ENCODE measurements at regions not wholly inside any gene's neighbourhood (a gene's known extent, or its start where the extent isn't known, plus 50 kb on each side); places are given as distances from the start of the nearest gene placed in this dataset.

DNA sequence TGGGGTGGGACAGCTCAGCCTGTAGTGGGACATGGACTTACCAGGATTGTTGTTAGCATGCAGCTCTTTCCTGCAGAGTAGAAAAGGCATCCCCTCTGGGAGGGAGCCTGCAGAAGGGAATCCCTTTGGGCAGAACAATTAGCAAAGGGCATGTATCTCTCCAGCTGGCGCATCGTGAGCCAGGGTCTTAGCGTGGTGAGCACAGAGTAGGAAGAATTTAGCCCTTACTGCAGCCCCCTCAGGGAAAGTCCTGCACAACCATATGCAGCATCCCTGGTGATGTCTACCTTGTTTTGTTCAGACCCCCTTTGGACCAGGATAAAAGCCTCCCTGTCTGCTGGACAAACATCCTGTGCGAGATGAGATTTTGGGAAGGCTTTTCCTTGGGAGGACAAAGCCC is 292.1 kb downstream of the SLC4A3 start:
- Histone ChIP-seq H3K9me3 (replicated peaks) (no peaks in the 10 kb centered on the region), H3K4me1 (no peaks in the 10 kb centered on the region), H3K27ac (replicated peaks) (no peak overlapping the region), H3K36me3 (no peaks in the 10 kb centered on the region), H3K27me3 (ENCODE audit: low read depth) (no peaks in the 10 kb centered on the region), H3K4me3 (no peak overlapping the region)
- intact Hi-C loops (cut with micrococcal nuclease): no loop called here
- no peak for DNase-seq
- TF ChIP-seq CTCF (IDR thresholded peaks at IDR 0.05; ENCODE audit: borderline replicate concordance): no peak

GRCh38 chr2:219929835-219930234 is 302.4 kb downstream of the SLC4A3 start:
- H3K4me3 ChIP-seq: no peak overlapping the region
- intact Hi-C loops (cut with micrococcal nuclease): no loop called here
- no peaks in the 10 kb centered on the region for H3K36me3 ChIP-seq
- TF ChIP-seq CTCF (IDR thresholded peaks at IDR 0.05; ENCODE audit: borderline replicate concordance): no peak
- no peaks in the 10 kb centered on the region for H3K27me3 ChIP-seq (ENCODE audit: low read depth)
- H3K9me3 ChIP-seq (replicated peaks): no peaks in the 10 kb centered on the region
- no peak overlapping the region for H3K27ac ChIP-seq (replicated peaks)
- DNase-seq: no peak
- H3K4me1 ChIP-seq: no peaks in the 10 kb centered on the region

DNA sequence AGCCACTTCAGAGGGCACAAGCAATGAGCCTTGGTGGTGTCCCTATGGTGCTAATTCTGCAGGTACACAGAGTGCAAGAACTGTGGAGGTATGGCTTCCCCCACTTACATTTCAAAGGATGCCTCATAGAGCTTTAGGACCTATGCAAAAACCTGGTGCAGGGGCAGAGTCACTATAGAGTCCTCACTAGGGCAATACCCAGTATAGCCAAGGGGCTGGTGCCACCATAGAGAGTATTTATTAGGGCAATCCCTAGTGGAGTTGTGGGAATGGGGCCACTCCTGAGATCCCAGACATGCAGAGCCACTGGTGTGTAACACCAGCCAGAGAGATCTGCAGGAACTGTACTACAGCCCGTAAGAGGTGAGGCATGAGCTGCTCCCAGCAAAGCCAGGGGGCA is 312.2 kb downstream of the SLC4A3 start:
- no peak for DNase-seq
- Histone ChIP-seq H3K4me1 (no peaks in the 10 kb centered on the region), H3K27me3 (ENCODE audit: low read depth) (no peaks in the 10 kb centered on the region), H3K4me3 (no peak overlapping the region), H3K27ac (replicated peaks) (no peak overlapping the region), H3K9me3 (replicated peaks) (no peaks in the 10 kb centered on the region), H3K36me3 (no peaks in the 10 kb centered on the region)
- no peak for TF ChIP-seq CTCF (IDR thresholded peaks at IDR 0.05; ENCODE audit: borderline replicate concordance)
- intact Hi-C loops (cut with micrococcal nuclease): no loop called here

- TF ChIP-seq CTCF (IDR thresholded peaks at IDR 0.05; ENCODE audit: borderline replicate concordance): no peak
- intact Hi-C loops (cut with micrococcal nuclease): no loop called here
Observed at GRCh38 chr2:219944866-219945265, 317.4 kb downstream of the SLC4A3 start.

GRCh38 chr2:219946021-219946420 is 318.6 kb downstream of the SLC4A3 start:
- no peaks in the 10 kb centered on the region for H3K4me1 ChIP-seq
- intact Hi-C loops (cut with micrococcal nuclease): no loop called here
- H3K4me3 ChIP-seq: no peak overlapping the region
- no peaks in the 10 kb centered on the region for H3K27me3 ChIP-seq (ENCODE audit: low read depth)
- no peak for TF ChIP-seq CTCF (IDR thresholded peaks at IDR 0.05; ENCODE audit: borderline replicate concordance)
- no peak for DNase-seq
- no peaks in the 10 kb centered on the region for H3K36me3 ChIP-seq
- H3K9me3 ChIP-seq (replicated peaks): no peaks in the 10 kb centered on the region
- H3K27ac ChIP-seq (replicated peaks): no peak overlapping the region

More at GRCh38 chr2:219944866-219945265, 317.4 kb downstream of the SLC4A3 start:
- H3K36me3 ChIP-seq: no peaks in the 10 kb centered on the region
- H3K27me3 ChIP-seq (ENCODE audit: low read depth): no peaks in the 10 kb centered on the region
- no peak overlapping the region for H3K27ac ChIP-seq (replicated peaks)
- no peak for DNase-seq
- H3K9me3 ChIP-seq (replicated peaks): no peaks in the 10 kb centered on the region
- no peaks in the 10 kb centered on the region for H3K4me1 ChIP-seq
- no peak overlapping the region for H3K4me3 ChIP-seq

DNA sequence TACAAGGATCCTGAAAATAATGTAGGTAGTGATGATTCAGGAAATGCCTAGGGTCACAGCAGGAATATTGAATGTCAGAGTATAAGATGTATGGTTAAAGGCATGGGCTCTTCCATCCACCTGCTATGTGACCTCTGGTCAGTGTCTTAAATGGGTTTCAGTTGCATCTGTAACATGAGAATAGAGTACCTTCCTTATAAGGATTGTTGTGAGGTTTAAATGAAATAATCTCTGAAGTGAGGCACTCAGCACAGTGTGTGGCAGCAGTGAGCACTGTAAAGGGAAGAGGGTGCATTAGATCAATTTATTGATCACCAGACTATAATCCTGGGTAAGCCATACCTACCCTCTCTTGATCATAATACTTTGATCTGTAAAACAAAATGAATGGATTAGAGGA is 319.1 kb downstream of the SLC4A3 start:
- intact Hi-C loops (cut with micrococcal nuclease): no loop called here

More for the DNA sequence above, 319.1 kb downstream of the SLC4A3 start:
- no peak for DNase-seq
- Histone ChIP-seq H3K27me3 (ENCODE audit: low read depth) (no peaks in the 10 kb centered on the region), H3K36me3 (no peaks in the 10 kb centered on the region), H3K4me3 (no peak overlapping the region), H3K9me3 (replicated peaks) (no peaks in the 10 kb centered on the region), H3K4me1 (no peaks in the 10 kb centered on the region), H3K27ac (replicated peaks) (no peak overlapping the region)
- TF ChIP-seq CTCF (IDR thresholded peaks at IDR 0.05; ENCODE audit: borderline replicate concordance): no peak
